ENCODE measurements at regions not wholly inside any gene's neighbourhood (a gene's known extent, or its start where the extent isn't known, plus 50 kb on each side); places are given as distances from the start of the nearest gene placed in this dataset.

DNA sequence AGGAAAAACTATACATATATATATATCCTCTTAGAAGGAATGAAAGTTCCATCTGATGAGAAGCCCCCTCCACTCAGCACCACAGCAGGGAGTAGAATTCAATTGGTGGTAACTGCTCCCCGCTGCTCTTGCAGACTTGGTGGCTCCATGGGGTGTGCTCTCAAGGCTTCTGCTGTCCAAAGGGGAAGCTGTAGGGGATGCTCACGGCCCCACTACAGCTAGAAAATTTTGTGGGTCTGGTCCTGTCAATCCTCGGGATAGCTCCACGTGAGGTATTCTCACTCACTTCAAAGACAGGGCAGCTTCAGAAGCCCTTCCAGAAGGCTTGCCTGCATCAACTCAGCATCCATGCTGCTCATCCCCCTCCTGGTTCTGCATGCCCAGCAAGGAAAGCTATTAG, 247.2 kb downstream of the CETN3 start:
- TF ChIP-seq CTCF (IDR thresholded peaks at IDR 0.05 in 8 of 11, conservative IDR thresholded peaks at IDR 0.05 in 3 of 11) (no peak), POLR2A (IDR thresholded peaks at IDR 0.05) (no peak)

Measured in spleen (tissue), 7 donors.